ENCODE measurements at regions not wholly inside any gene's neighbourhood (a gene's known extent, or its start where the extent isn't known, plus 50 kb on each side); places are given as distances from the start of the nearest gene placed in this dataset.

DNA sequence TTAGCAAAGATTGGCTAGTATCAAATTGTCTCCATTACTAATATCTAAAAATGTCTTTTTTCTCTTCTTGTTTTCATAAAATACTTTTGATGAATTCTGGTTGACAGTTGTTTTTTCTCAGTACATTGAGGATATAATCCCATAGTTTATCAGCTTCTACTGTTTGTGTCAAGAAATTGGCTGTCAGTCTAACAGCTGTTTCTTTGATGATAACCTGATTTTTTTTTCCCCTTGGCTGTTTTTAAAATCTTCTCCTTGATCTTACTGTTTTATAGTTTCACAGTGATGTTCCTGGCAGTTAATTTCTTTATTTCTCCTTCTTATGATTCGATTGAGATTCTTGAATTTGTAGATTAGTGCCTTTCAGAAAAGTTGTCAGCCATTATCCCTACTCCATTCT lies 315.3 kb upstream of the PMFBP1 start:
- Histone ChIP-seq H3K27me3 (no peaks in the 10 kb centered on the region), H3K4me1 (no peaks in the 10 kb centered on the region), H3K36me3 (no peaks in the 10 kb centered on the region), H3K4me3 (no peak overlapping the region), H3K27ac (no peak overlapping the region), H3K9me3 (no peaks in the 10 kb centered on the region)
- 92 to 100% methylated on average over 1 of the region's 1 CpG for WGBS, 2 donors (ENCODE audit: low coverage in 1 of 2)
- ATAC-seq = no peak
- TF ChIP-seq EP300 (IDR thresholded peaks at IDR 0.05) (no peak), POLR2A (IDR thresholded peaks at IDR 0.05) (no peak), POLR2AphosphoS5 (IDR thresholded peaks at IDR 0.05) (no peak)
- TF ChIP-seq, protein P1, sequence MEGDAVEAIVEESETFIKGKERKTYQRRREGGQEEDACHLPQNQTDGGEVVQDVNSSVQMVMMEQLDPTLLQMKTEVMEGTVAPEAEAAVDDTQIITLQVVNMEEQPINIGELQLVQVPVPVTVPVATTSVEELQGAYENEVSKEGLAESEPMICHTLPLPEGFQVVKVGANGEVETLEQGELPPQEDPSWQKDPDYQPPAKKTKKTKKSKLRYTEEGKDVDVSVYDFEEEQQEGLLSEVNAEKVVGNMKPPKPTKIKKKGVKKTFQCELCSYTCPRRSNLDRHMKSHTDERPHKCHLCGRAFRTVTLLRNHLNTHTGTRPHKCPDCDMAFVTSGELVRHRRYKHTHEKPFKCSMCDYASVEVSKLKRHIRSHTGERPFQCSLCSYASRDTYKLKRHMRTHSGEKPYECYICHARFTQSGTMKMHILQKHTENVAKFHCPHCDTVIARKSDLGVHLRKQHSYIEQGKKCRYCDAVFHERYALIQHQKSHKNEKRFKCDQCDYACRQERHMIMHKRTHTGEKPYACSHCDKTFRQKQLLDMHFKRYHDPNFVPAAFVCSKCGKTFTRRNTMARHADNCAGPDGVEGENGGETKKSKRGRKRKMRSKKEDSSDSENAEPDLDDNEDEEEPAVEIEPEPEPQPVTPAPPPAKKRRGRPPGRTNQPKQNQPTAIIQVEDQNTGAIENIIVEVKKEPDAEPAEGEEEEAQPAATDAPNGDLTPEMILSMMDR (IDR thresholded peaks at IDR 0.05) = no peak

DNA sequence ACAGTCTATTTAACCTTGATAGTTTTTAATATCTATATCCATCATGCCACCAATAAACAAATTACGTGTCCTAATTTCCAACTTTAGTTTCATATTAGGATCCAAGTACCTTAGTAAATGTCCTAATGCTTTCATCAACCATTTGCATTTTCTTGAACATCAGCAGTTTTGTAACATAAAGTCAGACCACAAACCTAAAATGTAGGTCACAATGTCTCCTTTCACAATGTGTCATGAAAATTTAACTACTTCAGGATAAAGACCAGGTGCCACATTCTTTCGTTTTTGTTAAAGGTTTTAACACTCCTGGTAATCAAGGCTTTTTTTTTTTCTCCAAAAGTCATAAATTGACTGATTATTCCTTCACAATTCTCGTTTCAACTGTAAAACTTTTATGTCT lies 310.7 kb upstream of the PMFBP1 start:
- TF ChIP-seq, protein P1 (IDR thresholded peaks at IDR 0.05) = no peak
- no peak for TF ChIP-seq POLR2AphosphoS5 (IDR thresholded peaks at IDR 0.05)
- no peak for TF ChIP-seq POLR2A (IDR thresholded peaks at IDR 0.05)
- H3K4me1 ChIP-seq = no peaks in the 10 kb centered on the region
- WGBS, 2 donors (ENCODE audit: low coverage in 1 of 2) = 66 to 74% methylated on average over 3 of the region's 3 CpGs
- H3K27ac ChIP-seq = no peak overlapping the region
- H3K9me3 ChIP-seq = no peaks in the 10 kb centered on the region
- no peaks in the 10 kb centered on the region for H3K36me3 ChIP-seq
- no peak overlapping the region for H3K4me3 ChIP-seq
- ATAC-seq = no peak
- no peaks in the 10 kb centered on the region for H3K27me3 ChIP-seq

DNA sequence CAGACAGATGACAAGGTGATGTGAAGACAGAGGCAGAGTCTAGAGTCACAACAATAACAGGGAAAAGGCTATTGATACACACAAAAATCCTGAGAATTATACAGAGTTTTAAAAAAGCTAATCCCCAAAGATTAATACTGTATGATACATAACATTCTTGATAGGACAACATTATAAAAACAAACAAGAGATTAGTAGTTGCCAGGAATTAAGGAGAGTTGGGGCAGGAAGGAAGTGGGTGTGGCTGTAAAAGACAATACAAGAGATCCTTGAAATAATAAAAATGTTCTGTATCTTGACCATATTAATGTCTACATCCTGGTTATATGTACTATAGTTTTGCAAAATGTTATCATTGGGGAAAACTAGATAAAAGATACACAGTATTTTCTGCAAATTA lies 309.5 kb upstream of the PMFBP1 start:
- no peak for ATAC-seq
- Histone ChIP-seq H3K4me1 (no peaks in the 10 kb centered on the region), H3K9me3 (no peaks in the 10 kb centered on the region), H3K27me3 (no peaks in the 10 kb centered on the region), H3K4me3 (no peak overlapping the region), H3K27ac (no peak overlapping the region), H3K36me3 (no peaks in the 10 kb centered on the region)
- TF ChIP-seq POLR2AphosphoS5 (IDR thresholded peaks at IDR 0.05) = no peak
- no peak for TF ChIP-seq POLR2A (IDR thresholded peaks at IDR 0.05)
- no peak for TF ChIP-seq EP300 (IDR thresholded peaks at IDR 0.05)

DNA sequence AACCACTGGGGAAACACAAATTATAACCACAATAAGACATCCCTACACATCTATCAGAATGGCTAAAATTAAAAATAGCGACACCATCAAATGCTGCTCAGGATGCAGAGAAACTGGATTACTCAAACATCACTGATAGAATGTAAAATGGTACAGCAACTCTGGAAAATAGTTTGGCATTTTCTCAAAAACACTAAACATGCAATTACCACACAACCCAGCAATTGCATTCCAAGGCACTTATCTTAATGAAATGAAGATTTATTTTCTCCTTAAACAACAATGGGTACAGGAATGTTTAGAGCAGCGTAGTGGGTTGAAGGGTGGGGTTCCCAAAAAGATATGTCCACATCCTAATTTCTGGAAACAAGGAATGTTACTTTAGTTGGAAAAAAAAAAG lies 309.0 kb upstream of the PMFBP1 start:
- H3K9me3 ChIP-seq = no peaks in the 10 kb centered on the region
- no peaks in the 10 kb centered on the region for H3K4me1 ChIP-seq
- no peak overlapping the region for H3K27ac ChIP-seq
- WGBS, 2 donors (ENCODE audit: low coverage in 1 of 2) = 62 to 87% methylated on average over 2 of the region's 2 CpGs
- no peak for ATAC-seq
- TF ChIP-seq, protein P1 (IDR thresholded peaks at IDR 0.05) = no peak
- no peak for TF ChIP-seq POLR2A (IDR thresholded peaks at IDR 0.05)
- no peaks in the 10 kb centered on the region for H3K36me3 ChIP-seq
- H3K27me3 ChIP-seq = no peaks in the 10 kb centered on the region
- no peak overlapping the region for H3K4me3 ChIP-seq

DNA sequence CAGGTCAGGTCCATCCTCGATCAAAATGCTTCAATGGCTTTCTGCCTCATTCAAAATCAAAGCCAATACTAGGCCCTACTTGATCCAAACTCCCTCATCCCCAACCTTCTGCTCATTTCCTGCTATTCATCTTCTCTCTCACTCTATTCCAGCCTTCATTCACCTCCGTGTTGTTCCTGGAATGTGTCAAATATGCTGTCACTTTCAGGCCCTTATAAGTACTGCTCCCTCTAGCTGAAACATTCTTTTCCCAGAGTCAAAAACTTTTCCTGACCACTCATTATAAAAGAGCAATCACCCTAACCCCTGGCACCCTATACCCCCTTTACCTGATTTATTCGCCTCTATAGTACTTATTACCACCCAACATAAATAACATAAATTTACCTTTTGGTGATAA lies 303.7 kb upstream of the PMFBP1 start:
- no peak for ATAC-seq
- WGBS, 2 donors (ENCODE audit: low coverage in 1 of 2) = 72 to 75% methylated on average over 3 of the region's 3 CpGs
- Histone ChIP-seq H3K4me1 (no peaks in the 10 kb centered on the region), H3K36me3 (no peaks in the 10 kb centered on the region), H3K27ac (no peak overlapping the region), H3K27me3 (no peaks in the 10 kb centered on the region), H3K4me3 (no peak overlapping the region), H3K9me3 (no peaks in the 10 kb centered on the region)
- TF ChIP-seq EP300 (IDR thresholded peaks at IDR 0.05) (no peak), POLR2AphosphoS5 (IDR thresholded peaks at IDR 0.05) (no peak), POLR2A (IDR thresholded peaks at IDR 0.05) (no peak)
- TF ChIP-seq, protein P1 (IDR thresholded peaks at IDR 0.05) = no peak
